ENCODE measurements at regions not wholly inside any gene's neighbourhood (a gene's known extent, or its start where the extent isn't known, plus 50 kb on each side); places are given as distances from the start of the nearest gene placed in this dataset.

DNA sequence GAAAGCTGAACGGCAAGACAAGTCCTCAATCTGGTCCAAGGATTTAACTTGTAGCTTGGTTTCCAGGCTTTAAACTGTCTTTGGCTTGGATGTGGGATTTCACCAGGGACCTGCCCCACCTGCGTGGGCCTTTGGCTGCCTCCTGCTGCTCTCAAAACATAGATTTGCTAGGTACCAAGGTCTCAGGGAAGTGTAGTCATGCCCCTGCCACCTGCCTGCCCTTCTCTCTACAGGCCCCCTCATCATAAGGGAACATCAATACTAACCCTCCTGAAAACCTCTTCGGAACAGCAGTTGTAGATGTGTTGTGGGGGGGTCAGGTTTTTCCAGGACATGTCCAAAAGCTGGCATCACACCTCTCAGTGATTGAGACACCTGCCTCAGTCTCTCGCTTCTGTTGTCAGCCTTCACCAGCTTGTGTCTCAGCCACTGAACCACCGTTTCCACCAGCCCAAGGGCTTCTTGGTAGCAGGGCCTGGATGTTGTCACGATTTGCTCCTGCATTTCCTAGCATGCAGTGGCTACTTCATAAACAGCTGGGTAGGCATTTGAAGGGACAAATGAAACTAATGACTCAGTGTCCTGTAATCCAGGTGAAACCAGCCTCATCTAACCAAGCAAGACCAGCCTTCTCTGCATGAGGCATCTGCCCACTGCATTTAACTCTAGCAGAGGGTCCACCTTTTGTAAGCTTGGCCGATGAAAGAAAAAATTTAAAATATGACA, 141.6 kb upstream of the THBS2 start:
- Histone ChIP-seq H3K4me1 (ENCODE audit: control insufficient read depth in 1 of 2, insufficient read depth in 2 of 2, low read depth in 1 of 2, low read length in 1 of 2) (no peaks in the 10 kb centered on the region), H3K9ac (no peak overlapping the region), H3K9me3 (no peaks in the 10 kb centered on the region), H3K4me3 (ENCODE audit: low read depth in 2 of 2, low read length in 1 of 2) (no peak overlapping the region), H3K4me2 (no peak overlapping the region), H3K27ac (ENCODE audit: low read depth in 2 of 2, low read length in 1 of 2) (no peak overlapping the region), H3K9me2 (no peaks in the 10 kb centered on the region), H2AFZ (ENCODE audit: low read depth) (no peak overlapping the region), H3K79me2 (ENCODE audit: insufficient read depth) (no peaks in the 10 kb centered on the region), H3K27me3 (ENCODE audit: insufficient read depth) (no peaks in the 10 kb centered on the region), H3K36me3 (replicated peaks in 1 of 2; ENCODE audit: control insufficient read depth in 1 of 2, insufficient read depth in 2 of 2, low read length in 1 of 2) (no peaks in the 10 kb centered on the region), H3F3A (replicated peaks; ENCODE audit: insufficient read depth) (no peaks in the 10 kb centered on the region), H4K20me1 (ENCODE audit: insufficient read depth) (no peaks in the 10 kb centered on the region)
- TF ChIP-seq RFX5 (IDR thresholded peaks at IDR 0.05; ENCODE audit: low read length) (no peak), USF2 (IDR thresholded peaks at IDR 0.05; ENCODE audit: borderline replicate concordance, low read depth, low read length) (no peak), SIN3A (IDR thresholded peaks at IDR 0.05; ENCODE audit: borderline replicate concordance, low read depth, low read length) (no peak), EP300 (IDR thresholded peaks at IDR 0.05; ENCODE audit: borderline replicate concordance in 1 of 2, low read depth in 1 of 2, low read length in 1 of 2) (no peak), POLR2AphosphoS5 (IDR thresholded peaks at IDR 0.05; ENCODE audit: low read depth, low read length) (no peak), EZH2phosphoT487 (IDR thresholded peaks at IDR 0.05; ENCODE audit: borderline replicate concordance, low read depth) (no peak), ZBTB33 (IDR thresholded peaks at IDR 0.05; ENCODE audit: borderline replicate concordance, low read depth) (no peak), JUND (IDR thresholded peaks at IDR 0.05) (no peak)
- TF ChIP-seq, protein P1, sequence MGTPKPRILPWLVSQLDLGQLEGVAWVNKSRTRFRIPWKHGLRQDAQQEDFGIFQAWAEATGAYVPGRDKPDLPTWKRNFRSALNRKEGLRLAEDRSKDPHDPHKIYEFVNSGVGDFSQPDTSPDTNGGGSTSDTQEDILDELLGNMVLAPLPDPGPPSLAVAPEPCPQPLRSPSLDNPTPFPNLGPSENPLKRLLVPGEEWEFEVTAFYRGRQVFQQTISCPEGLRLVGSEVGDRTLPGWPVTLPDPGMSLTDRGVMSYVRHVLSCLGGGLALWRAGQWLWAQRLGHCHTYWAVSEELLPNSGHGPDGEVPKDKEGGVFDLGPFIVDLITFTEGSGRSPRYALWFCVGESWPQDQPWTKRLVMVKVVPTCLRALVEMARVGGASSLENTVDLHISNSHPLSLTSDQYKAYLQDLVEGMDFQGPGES (IDR thresholded peaks at IDR 0.05; ENCODE audit: low read depth, low read length): no peak
- WGBS (ENCODE audit: low lambda C conversion rate): 44% methylated on average over 7 of the region's 7 CpGs
- CTCF ChIA-PET: no interaction called here
- DNase-seq: no peak
- POLR2A ChIA-PET: no interaction called here

GRCh38 chr6:169393753-169394152, 140.1 kb upstream of the THBS2 start:
- Histone ChIP-seq H3K79me2 (ENCODE audit: insufficient read depth) (no peaks in the 10 kb centered on the region), H3K4me3 (ENCODE audit: low read depth in 2 of 2, low read length in 1 of 2) (no peak overlapping the region), H3K27ac (ENCODE audit: low read depth in 2 of 2, low read length in 1 of 2) (no peak overlapping the region), H3K4me2 (no peak overlapping the region), H3K27me3 (ENCODE audit: insufficient read depth) (no peaks in the 10 kb centered on the region), H2AFZ (ENCODE audit: low read depth) (no peak overlapping the region), H4K20me1 (ENCODE audit: insufficient read depth) (no peaks in the 10 kb centered on the region), H3K9ac (no peak overlapping the region), H3K36me3 (replicated peaks in 1 of 2; ENCODE audit: control insufficient read depth in 1 of 2, insufficient read depth in 2 of 2, low read length in 1 of 2) (no peaks in the 10 kb centered on the region), H3F3A (replicated peaks; ENCODE audit: insufficient read depth) (no peaks in the 10 kb centered on the region), H3K9me2 (no peaks in the 10 kb centered on the region), H3K4me1 (ENCODE audit: control insufficient read depth in 1 of 2, insufficient read depth in 2 of 2, low read depth in 1 of 2, low read length in 1 of 2) (no peaks in the 10 kb centered on the region), H3K9me3 (no peaks in the 10 kb centered on the region)
- no peak for DNase-seq
- ChIA-PET POLR2A (no interaction called here), CTCF (no interaction called here)
- WGBS (ENCODE audit: low lambda C conversion rate): 68% methylated on average over 10 of the region's 13 CpGs
- TF ChIP-seq EZH2phosphoT487 (IDR thresholded peaks at IDR 0.05; ENCODE audit: borderline replicate concordance, low read depth): no peak
- TF ChIP-seq SIN3A (IDR thresholded peaks at IDR 0.05; ENCODE audit: borderline replicate concordance, low read depth, low read length): no peak
- TF ChIP-seq GATA2 (CRISPR knock-in tag; IDR thresholded peaks at IDR 0.05): no peak
